Choroid plexus epithelial cell (primary cell): ENCODE measurements at regions not wholly inside any gene's neighbourhood (a gene's known extent, or its start where the extent isn't known, plus 50 kb on each side); places are given as distances from the start of the nearest gene placed in this dataset.

Source experiments
- DNase-seq: peaks from one replicate; pipeline ENCODE4 v3.0.0-alpha.2; 2010; ENCODE audit warnings: low read depth
- H3K4me3 ChIP-seq: 2 replicates; pipeline ENCODE4 v1.5.1; 2011; ENCODE audit warnings: low read depth, mild to moderate bottlenecking, control low read depth, low read length, moderate library complexity
- TF ChIP-seq, protein P1 (sequence below): conservative IDR thresholded peaks from 2 replicates; pipeline ENCODE4 v1.5.1; 2011; ENCODE audit warnings: low read depth, mild to moderate bottlenecking, control low read depth, inconsistent platforms, low read length, moderate library complexity

DNA sequence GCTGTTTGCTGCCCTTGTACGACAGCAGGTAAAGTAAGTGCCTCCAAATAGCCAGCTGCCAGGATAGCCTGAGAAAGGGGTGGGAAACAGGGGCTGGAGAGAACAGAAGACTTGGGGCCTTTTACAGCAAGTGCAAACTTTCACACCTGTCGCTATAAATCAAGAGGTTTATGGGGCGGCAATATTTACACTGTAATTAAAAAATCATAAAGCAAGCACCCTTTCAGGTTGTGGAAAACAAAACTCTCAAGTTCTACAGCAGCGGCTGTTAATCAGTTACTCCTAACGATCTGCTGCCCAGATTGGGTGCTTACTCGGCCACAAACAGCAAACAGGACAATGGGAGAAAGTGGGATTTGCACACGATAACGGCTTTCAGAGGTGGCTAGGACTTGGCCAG is 359.5 kb upstream of the ETAA1 start:
- H3K4me3 ChIP-seq = no peak overlapping the region
- no peak for DNase-seq
- TF ChIP-seq, protein P1, sequence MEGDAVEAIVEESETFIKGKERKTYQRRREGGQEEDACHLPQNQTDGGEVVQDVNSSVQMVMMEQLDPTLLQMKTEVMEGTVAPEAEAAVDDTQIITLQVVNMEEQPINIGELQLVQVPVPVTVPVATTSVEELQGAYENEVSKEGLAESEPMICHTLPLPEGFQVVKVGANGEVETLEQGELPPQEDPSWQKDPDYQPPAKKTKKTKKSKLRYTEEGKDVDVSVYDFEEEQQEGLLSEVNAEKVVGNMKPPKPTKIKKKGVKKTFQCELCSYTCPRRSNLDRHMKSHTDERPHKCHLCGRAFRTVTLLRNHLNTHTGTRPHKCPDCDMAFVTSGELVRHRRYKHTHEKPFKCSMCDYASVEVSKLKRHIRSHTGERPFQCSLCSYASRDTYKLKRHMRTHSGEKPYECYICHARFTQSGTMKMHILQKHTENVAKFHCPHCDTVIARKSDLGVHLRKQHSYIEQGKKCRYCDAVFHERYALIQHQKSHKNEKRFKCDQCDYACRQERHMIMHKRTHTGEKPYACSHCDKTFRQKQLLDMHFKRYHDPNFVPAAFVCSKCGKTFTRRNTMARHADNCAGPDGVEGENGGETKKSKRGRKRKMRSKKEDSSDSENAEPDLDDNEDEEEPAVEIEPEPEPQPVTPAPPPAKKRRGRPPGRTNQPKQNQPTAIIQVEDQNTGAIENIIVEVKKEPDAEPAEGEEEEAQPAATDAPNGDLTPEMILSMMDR = no peak

DNA sequence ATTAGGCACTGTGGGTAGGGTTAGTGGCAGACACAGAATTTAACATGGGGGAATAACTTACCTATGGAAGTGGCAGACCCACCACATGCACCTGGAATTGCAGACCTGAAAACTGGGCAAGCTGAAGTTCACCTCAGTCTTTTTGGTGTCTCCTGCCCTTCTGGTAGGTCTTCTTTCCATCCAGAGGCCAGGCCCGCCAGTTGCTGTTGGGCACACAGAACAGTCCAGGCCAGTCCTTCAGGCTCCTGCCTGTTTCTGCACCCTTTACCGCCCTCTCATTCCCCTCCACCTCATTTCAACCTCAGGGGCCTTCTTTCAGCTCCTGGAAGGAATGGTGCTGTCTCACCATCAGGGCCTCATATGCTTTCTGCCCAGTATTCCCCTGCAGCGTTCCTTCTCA is 358.9 kb upstream of the ETAA1 start:
- DNase-seq = no peak
- TF ChIP-seq, protein P1 = no peak
- H3K4me3 ChIP-seq = no peak overlapping the region

GRCh38 chr2:67039058-67039457 is 358.1 kb upstream of the ETAA1 start:
- TF ChIP-seq, protein P1 = no peak

GRCh38 chr2:67039517-67040103 is 357.5 kb upstream of the ETAA1 start:
- TF ChIP-seq, protein P1 = no peak
- DNase-seq = peak; percentile 28
- H3K4me3 ChIP-seq = no peak overlapping the region

More at GRCh38 chr2:67039058-67039457, 358.1 kb upstream of the ETAA1 start:
- DNase-seq = no peak
- H3K4me3 ChIP-seq = no peak overlapping the region

DNA sequence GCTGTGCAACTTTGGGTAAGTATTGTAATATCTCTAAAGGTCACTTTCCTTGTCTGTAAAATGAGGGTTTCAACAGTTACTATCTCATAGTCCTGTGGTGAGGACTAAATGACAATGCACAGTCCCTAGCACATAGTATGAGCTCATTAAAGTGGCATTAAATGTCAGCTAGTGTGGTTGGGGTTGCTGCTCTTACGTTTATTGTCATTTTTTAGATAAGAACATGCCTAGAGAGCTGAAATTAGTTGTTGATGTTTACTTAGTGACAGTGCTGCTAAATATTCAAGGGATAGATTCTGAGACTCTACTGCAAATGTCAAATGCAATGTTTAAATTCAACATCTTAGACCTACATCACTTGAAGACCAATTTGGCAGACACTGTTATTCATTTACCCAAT is 356.1 kb upstream of the ETAA1 start:
- TF ChIP-seq, protein P1 = no peak
- H3K4me3 ChIP-seq = no peak overlapping the region
- DNase-seq = no peak

GRCh38 chr2:67043781-67044478 is 353.2 kb upstream of the ETAA1 start:
- H3K4me3 ChIP-seq = no peak overlapping the region
- TF ChIP-seq, protein P1 = no peak
- DNase-seq = no peak

- no peak for DNase-seq
- TF ChIP-seq, protein P1 = no peak
Observed at GRCh38 chr2:67046591-67046990, 350.5 kb upstream of the ETAA1 start.

More at GRCh38 chr2:67046591-67046990, 350.5 kb upstream of the ETAA1 start:
- H3K4me3 ChIP-seq = no peak overlapping the region
